Kidney (tissue), 13 donors: ENCODE measurements at regions not wholly inside any gene's neighbourhood (a gene's known extent, or its start where the extent isn't known, plus 50 kb on each side); places are given as distances from the start of the nearest gene placed in this dataset.

Experiments used
- DNase-seq, 5 donors: peaks; one replicate each; pipeline ENCODE4 v3.0.0-alpha.2; 2013 to 2020
- FAIRE-seq: peaks from 2 replicates; lab custom pipeline; 2012; peaks lifted over from hg19 to GRCh38; lab: Jason Lieb, UNC
- H3K27ac ChIP-seq, 2 donors: one replicate each; pipeline ENCODE4 v1.7.0; 2013; ENCODE audit warnings: low read depth in 2 of 2, low read length in 2 of 2, inconsistent platforms in 1 of 2
- H3K27me3 ChIP-seq: one replicate; pipeline ENCODE4 v1.7.1; 2013; ENCODE audit warnings: low read length, inconsistent platforms; ENCODE audit not compliant: control insufficient read depth, insufficient read depth
- H3K36me3 ChIP-seq, 3 donors: one replicate each; pipeline versions ENCODE4 v1.7.0 to v1.7.1; 2013; ENCODE audit warnings: low read length in 3 of 3, control low read depth in 1 of 3, inconsistent platforms in 1 of 3; ENCODE audit not compliant: insufficient read depth in 3 of 3, control insufficient read depth in 2 of 3
- H3K4me1 ChIP-seq, 3 donors: one replicate each; pipeline versions ENCODE4 v1.7.0 to v1.7.1; 2013; ENCODE audit warnings: low read length in 3 of 3, inconsistent platforms in 1 of 3, low read depth in 1 of 3; ENCODE audit not compliant: control insufficient read depth in 2 of 3, insufficient read depth in 2 of 3
- H3K4me3 ChIP-seq, 3 donors: one replicate each; pipeline versions ENCODE4 v1.7.0 to v1.8.1; 2013; ENCODE audit warnings: low read length in 3 of 3, control low read depth in 1 of 3, inconsistent platforms in 1 of 3
- H3K9ac ChIP-seq, 3 donors: one replicate each; pipeline versions ENCODE4 v1.7.0 to v1.7.1; 2013; ENCODE audit warnings: low read length in 3 of 3, control low read depth in 1 of 3, inconsistent platforms in 1 of 3
- H3K9me3 ChIP-seq, 3 donors: one replicate each; pipeline versions ENCODE4 v1.7.0 to v1.7.1; 2013; ENCODE audit warnings: low read length in 3 of 3, control low read depth in 1 of 3, inconsistent platforms in 1 of 3; ENCODE audit not compliant: control insufficient read depth in 2 of 3, insufficient read depth in 1 of 3
- intact Hi-C: fragments of 100-400 bp; cut with DNase I; formaldehyde crosslinking; loops from one replicate; pipeline ENCODE4 v1.11.1; 2022
- TF ChIP-seq, protein P1 (sequence below): IDR thresholded peaks from 3 replicates; pipeline ENCODE4 v1.5.1; 2012; ENCODE audit warnings: mild to moderate bottlenecking, moderate library complexity, borderline replicate concordance; ENCODE audit not compliant: insufficient read depth; ENCODE audit errors: extremely low read depth
- donor health status: control.
- donor health status: control.
- donor health status: control.
- donor health status: control.
- donor health status: control.
- donor health status: DM: yes; HTN: yes; CAD: no.
- donor health status: Normal renal cell carcinoma (clear cell type).

DNA sequence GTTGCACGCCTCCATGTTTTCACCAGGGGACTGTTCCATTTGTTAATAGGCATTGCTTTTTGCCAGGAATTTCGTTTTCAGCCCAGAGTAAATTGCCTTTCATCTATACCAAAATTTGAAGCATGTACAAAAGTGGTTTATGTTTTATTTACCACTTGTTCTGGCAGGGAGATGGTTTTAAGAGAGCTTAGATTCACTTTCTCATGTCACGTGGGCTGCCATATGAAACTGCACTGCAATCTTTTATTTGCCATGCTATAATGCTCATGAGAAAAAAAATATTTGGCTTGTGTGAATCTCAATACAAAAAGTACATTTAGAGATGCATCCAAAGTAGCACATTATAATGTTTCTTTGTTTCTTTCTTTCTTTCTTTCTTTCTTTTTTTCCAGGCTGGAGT is 284.1 kb upstream of the GRIA1 start:
- no peak overlapping the region for H3K4me3 ChIP-seq
- H3K27ac ChIP-seq = no peak overlapping the region
- no peak overlapping the region for H3K9ac ChIP-seq
- intact Hi-C loops = no loop called here
- no peaks in the 10 kb centered on the region for H3K27me3 ChIP-seq
- FAIRE-seq (no peak), DNase-seq (no peak)
- no peaks in the 10 kb centered on the region for H3K36me3 ChIP-seq
- no peaks in the 10 kb centered on the region for H3K9me3 ChIP-seq
- TF ChIP-seq, protein P1, sequence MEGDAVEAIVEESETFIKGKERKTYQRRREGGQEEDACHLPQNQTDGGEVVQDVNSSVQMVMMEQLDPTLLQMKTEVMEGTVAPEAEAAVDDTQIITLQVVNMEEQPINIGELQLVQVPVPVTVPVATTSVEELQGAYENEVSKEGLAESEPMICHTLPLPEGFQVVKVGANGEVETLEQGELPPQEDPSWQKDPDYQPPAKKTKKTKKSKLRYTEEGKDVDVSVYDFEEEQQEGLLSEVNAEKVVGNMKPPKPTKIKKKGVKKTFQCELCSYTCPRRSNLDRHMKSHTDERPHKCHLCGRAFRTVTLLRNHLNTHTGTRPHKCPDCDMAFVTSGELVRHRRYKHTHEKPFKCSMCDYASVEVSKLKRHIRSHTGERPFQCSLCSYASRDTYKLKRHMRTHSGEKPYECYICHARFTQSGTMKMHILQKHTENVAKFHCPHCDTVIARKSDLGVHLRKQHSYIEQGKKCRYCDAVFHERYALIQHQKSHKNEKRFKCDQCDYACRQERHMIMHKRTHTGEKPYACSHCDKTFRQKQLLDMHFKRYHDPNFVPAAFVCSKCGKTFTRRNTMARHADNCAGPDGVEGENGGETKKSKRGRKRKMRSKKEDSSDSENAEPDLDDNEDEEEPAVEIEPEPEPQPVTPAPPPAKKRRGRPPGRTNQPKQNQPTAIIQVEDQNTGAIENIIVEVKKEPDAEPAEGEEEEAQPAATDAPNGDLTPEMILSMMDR = no peak
- no peaks in the 10 kb centered on the region for H3K4me1 ChIP-seq

DNA sequence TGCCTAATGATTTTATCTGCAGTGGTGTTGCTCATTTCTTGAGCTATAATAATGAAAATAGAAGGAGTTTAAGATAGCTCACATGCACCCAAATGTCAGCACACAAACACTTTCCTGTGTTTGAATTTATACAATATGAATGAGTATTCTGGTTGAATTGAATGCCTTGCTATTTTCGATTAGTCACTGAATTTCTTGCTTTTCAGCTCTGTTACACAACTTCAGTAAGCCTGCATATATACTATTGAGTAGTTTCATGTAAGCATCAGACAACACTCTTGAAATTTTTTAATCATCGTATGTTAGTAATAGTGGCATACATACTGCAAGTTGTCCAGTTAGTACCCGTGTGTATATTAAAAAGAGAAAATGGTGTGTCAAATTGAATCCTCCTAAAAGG is 281.5 kb upstream of the GRIA1 start:
- no peaks in the 10 kb centered on the region for H3K36me3 ChIP-seq
- FAIRE-seq (no peak), DNase-seq (no peak)
- no peak overlapping the region for H3K9ac ChIP-seq
- no peaks in the 10 kb centered on the region for H3K27me3 ChIP-seq
- H3K27ac ChIP-seq = no peak overlapping the region
- H3K4me3 ChIP-seq = no peak overlapping the region
- intact Hi-C loops = no loop called here
- no peaks in the 10 kb centered on the region for H3K9me3 ChIP-seq
- TF ChIP-seq, protein P1 = no peak
- no peaks in the 10 kb centered on the region for H3K4me1 ChIP-seq

DNA sequence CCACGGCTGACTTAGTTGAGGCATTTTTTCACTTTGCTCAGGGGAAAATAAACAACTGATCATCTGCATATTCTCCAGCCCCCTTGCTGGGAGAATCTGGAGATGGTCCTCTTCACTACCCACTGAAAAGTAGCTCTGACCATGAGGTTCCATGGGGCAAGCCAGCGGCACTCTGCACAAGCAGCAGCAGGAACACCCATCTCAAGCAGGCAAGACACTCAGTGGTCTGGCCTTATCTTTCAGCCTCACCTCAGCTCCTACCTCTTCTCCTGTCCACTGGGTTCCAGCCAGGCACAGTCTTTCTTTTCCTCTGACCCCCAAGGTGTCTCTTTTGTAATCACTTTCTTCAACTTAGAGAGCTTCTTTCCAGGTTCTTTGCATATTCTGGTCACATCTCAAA is 280.8 kb upstream of the GRIA1 start:
- DNase-seq = no peak

More for the DNA sequence above, 280.8 kb upstream of the GRIA1 start:
- no peaks in the 10 kb centered on the region for H3K36me3 ChIP-seq
- H3K9ac ChIP-seq = no peak overlapping the region
- no peak overlapping the region for H3K27ac ChIP-seq
- TF ChIP-seq, protein P1 = no peak
- H3K4me3 ChIP-seq = no peak overlapping the region
- H3K27me3 ChIP-seq = no peaks in the 10 kb centered on the region
- no peak for FAIRE-seq
- H3K4me1 ChIP-seq = no peaks in the 10 kb centered on the region
- no peaks in the 10 kb centered on the region for H3K9me3 ChIP-seq
- intact Hi-C loops = no loop called here
